ENCODE measurements at regions not wholly inside any gene's neighbourhood (a gene's known extent, or its start where the extent isn't known, plus 50 kb on each side); places are given as distances from the start of the nearest gene placed in this dataset.
"Not testable (repeated sequence)": the region's sequence is repeated elsewhere in the genome, so short reads cannot be mapped to it uniquely, and the experiment has no call there.

DNA sequence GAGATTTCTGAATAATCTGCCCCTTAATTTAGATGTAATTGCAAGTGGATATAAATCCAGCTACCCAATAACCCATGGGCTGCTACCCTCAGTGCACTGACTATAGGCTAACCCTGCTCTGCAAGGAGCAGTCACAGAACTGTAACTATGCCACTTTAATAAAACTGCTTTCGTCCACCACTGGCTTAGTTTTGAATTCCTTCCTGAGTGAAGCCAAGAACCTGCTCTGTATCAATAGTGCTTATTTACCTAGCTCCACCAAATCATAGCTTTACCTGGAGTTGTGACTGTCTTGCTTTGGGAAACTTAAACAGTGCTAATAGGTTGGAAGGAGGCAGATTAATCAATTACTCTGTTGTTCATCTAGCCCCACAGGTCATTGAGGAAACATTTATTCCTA lies 1524.4 kb upstream of the SEL1L start:
- H3K36me3 ChIP-seq: no peaks in the 10 kb centered on the region
- H3K4me1 ChIP-seq: no peaks in the 10 kb centered on the region
- TF ChIP-seq, protein P1, sequence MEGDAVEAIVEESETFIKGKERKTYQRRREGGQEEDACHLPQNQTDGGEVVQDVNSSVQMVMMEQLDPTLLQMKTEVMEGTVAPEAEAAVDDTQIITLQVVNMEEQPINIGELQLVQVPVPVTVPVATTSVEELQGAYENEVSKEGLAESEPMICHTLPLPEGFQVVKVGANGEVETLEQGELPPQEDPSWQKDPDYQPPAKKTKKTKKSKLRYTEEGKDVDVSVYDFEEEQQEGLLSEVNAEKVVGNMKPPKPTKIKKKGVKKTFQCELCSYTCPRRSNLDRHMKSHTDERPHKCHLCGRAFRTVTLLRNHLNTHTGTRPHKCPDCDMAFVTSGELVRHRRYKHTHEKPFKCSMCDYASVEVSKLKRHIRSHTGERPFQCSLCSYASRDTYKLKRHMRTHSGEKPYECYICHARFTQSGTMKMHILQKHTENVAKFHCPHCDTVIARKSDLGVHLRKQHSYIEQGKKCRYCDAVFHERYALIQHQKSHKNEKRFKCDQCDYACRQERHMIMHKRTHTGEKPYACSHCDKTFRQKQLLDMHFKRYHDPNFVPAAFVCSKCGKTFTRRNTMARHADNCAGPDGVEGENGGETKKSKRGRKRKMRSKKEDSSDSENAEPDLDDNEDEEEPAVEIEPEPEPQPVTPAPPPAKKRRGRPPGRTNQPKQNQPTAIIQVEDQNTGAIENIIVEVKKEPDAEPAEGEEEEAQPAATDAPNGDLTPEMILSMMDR (IDR thresholded peaks at IDR 0.05): no peak
- intact Hi-C loops (cut with DNase I): no loop called here
- no peak overlapping the region for H3K4me3 ChIP-seq
- no peaks in the 10 kb centered on the region for H3K9me3 ChIP-seq
- DNase-seq (no peak), ATAC-seq (peak in 1 of 2 donors; percentile 24)
- no peaks in the 10 kb centered on the region for H3K27me3 ChIP-seq (ENCODE audit: low read depth)
- H3K27ac ChIP-seq: no peak overlapping the region

DNA sequence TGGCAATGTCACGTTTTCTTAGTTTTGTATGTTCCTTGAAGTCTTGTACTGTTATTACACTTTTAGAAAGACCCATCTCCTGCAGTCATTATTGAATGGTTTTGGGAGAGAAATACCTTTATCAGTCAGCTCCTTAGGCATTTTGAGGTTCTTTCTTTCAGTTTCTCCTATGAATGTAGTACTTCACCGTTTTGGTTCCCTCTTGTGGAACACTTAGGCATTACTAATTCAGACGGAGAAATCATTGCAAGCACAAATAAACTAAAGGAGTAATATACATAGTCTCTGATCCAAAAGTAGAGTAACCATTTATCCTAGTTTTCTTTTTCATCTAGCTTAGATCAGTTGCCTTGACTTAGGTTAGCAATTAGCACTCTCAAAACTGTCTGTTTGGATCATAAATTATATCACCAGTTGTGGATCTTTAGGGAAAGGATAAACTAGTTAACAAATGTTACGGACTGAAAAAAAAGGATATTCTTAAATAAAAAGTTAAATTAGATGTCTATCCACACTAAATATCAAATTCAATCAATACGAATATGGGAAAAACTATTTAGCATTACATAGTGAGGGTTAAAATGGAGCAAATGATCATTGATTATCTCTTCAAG lies 1538.3 kb upstream of the SEL1L start:
- H3K36me3 ChIP-seq: no peaks in the 10 kb centered on the region
- TF ChIP-seq, protein P1 (IDR thresholded peaks at IDR 0.05): peak; percentile 12
- DNase-seq: no peak
- intact Hi-C loops (cut with DNase I): no loop called here
- ATAC-seq: no peak
- no peaks in the 10 kb centered on the region for H3K9me3 ChIP-seq
- H3K27me3 ChIP-seq (ENCODE audit: low read depth): no peaks in the 10 kb centered on the region
- H3K4me3 ChIP-seq: no peak overlapping the region
- H3K27ac ChIP-seq: no peak overlapping the region
- H3K4me1 ChIP-seq: no peaks in the 10 kb centered on the region

DNA sequence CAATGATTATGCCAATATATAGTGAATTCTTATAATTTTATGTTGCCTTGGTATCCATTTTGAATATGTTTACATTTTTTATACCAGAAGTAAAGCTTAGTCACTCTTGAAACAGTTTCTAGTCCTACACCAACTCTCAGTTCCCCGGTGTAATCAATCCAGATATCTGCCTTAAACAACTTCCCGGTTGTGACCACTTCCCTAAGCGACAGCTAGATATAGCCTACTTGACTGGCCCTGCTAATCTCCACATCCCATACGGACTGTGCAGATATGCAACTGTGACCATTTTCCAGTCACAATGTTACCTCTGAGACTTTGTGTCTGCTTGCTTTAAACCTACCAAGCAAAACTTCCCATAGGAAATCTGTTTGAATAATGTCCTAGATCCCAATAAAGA lies 1551.5 kb upstream of the SEL1L start:
- ATAC-seq: no peak
- DNase-seq: no peak
- H3K27me3 ChIP-seq (ENCODE audit: low read depth): no peaks in the 10 kb centered on the region
- H3K9me3 ChIP-seq: no peaks in the 10 kb centered on the region
- TF ChIP-seq, protein P1 (IDR thresholded peaks at IDR 0.05): no peak
- no peak overlapping the region for H3K27ac ChIP-seq
- no peak overlapping the region for H3K4me3 ChIP-seq
- no peaks in the 10 kb centered on the region for H3K36me3 ChIP-seq
- intact Hi-C loops (cut with DNase I): no loop called here
- H3K4me1 ChIP-seq: no peaks in the 10 kb centered on the region

DNA sequence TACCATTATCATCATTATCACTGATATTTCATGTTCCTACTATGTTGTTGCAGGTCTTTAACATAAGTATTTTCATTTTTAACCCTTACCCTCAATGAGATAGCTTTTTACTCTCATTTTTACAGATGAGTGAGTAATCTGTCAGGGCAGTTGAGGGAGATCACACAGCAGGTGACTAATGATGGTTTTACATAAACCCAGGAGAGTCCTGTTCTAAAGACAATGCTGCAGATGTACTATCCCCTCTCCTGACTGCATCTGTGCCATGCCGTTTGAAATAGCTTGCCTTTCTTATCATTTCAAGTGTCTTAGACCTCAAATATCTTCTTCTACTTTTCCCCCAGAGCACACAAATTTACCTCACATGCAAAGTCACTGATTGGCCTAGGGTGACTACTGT lies 1552.1 kb upstream of the SEL1L start:
- no peaks in the 10 kb centered on the region for H3K4me1 ChIP-seq
- no peaks in the 10 kb centered on the region for H3K9me3 ChIP-seq
- H3K4me3 ChIP-seq: no peak overlapping the region
- H3K27me3 ChIP-seq (ENCODE audit: low read depth): no peaks in the 10 kb centered on the region
- H3K27ac ChIP-seq: no peak overlapping the region
- H3K36me3 ChIP-seq: no peaks in the 10 kb centered on the region
- ATAC-seq: no peak
- intact Hi-C loops (cut with DNase I): no loop called here
- TF ChIP-seq, protein P1 (IDR thresholded peaks at IDR 0.05): no peak
- no peak for DNase-seq

DNA sequence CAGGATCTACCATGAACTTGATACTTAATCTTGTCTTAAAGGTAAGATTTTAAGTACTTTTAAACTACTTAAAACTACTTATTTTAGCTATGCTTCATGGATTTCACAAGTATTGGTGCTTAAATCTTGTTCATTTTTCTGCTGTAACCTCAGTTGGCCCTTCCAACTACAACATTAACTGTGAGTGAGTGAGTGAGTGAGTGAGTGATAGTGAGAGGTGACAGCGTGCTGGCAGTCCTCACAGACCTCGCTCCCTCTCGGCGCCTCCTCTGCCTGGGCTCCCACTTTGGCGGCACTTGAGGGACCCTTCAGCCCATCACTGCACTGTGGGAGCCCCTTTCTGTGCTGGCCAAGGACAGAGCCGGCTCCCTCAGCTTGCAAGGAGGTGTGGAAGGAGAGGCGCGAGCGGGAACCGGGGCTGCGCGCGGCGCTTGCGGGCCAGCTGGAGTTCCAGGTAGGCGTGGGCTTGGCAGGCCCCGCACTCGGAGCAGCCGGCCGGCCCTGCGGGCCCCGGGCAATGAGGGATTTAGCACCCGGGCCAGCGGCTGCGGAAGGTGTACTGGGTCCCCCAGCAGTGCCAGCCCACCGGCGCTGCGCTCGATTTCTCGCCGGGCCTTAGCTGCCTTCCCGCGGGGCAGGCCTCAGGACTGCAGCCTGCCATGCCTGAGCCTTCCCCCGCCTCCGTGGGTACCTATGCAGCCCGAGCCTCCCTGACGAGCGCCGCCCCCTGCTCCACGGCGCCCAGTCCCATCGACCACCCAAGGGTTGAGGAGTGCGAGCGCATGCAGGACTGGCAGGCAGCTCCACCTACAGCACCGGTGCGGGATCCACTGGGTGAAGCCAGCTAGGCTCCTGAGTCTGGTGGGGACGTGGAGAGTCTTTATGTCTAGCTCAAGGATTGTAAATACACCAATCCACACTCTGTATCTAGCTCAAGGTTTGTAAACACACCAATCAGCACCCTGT lies 1558.6 kb upstream of the SEL1L start:
- H3K27ac ChIP-seq; H3K9me3 ChIP-seq; ATAC-seq; intact Hi-C loops (cut with DNase I); H3K36me3 ChIP-seq; H3K4me3 ChIP-seq; H3K27me3 ChIP-seq (ENCODE audit: low read depth); H3K4me1 ChIP-seq: not testable (repeated sequence)
- peak; percentile 39 for DNase-seq

DNA sequence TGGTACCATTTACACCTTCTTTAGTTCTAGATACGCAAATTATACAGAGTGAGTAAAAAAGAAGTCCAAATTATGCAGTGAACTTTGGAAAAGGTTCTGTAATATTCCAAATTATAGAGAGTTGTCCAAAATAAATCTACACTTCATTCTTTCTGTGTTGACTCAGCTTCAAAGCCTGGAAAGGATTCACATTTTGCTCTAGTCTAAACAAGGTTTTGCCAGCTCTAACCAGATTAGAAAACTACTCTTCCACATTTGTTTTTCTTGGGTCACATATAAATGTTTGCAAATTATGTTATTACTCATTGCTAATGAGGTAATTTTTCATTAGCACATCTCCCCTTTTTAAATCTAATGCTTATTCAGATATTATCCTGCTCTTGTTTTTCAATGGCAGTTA lies 1562.4 kb upstream of the SEL1L start:
- H3K36me3 ChIP-seq: no peaks in the 10 kb centered on the region
- no peak overlapping the region for H3K4me3 ChIP-seq
- no peak overlapping the region for H3K27ac ChIP-seq
- no peaks in the 10 kb centered on the region for H3K4me1 ChIP-seq
- no peak for ATAC-seq
- intact Hi-C loops (cut with DNase I): no loop called here
- no peaks in the 10 kb centered on the region for H3K9me3 ChIP-seq
- no peaks in the 10 kb centered on the region for H3K27me3 ChIP-seq (ENCODE audit: low read depth)
- TF ChIP-seq, protein P1 (IDR thresholded peaks at IDR 0.05): no peak
- DNase-seq: no peak
